GM12874 (cell line): ENCODE measurements at regions not wholly inside any gene's neighbourhood (a gene's known extent, or its start where the extent isn't known, plus 50 kb on each side); places are given as distances from the start of the nearest gene placed in this dataset.

Source experiments
- TF ChIP-seq, protein P1 (sequence below): IDR thresholded peaks from 2 replicates; pipeline ENCODE4 v1.5.1; 2011; ENCODE audit warnings: low read depth, mild to moderate bottlenecking, control low read depth, low read length, moderate library complexity; ENCODE audit not compliant: insufficient read depth

DNA sequence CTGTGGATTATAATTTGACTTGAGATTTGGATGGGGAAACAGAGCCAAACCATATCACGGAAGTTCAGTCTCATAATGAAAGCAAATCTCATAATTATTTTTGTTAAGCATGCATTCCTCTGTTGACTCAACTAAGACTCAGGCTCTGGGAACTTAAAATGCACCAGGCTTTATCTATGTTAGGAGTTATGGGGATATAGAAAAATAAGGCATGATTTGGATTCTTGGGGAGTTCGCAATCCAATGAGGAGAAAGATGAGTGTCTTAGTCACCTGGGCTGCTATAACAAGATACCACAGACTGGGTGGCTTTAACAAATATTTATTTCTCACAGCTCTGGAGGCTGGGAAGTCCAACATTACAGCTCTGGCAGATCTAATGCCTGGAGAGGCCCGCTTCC lies 89.4 kb upstream of the TJP1 start:
- TF ChIP-seq, protein P1, sequence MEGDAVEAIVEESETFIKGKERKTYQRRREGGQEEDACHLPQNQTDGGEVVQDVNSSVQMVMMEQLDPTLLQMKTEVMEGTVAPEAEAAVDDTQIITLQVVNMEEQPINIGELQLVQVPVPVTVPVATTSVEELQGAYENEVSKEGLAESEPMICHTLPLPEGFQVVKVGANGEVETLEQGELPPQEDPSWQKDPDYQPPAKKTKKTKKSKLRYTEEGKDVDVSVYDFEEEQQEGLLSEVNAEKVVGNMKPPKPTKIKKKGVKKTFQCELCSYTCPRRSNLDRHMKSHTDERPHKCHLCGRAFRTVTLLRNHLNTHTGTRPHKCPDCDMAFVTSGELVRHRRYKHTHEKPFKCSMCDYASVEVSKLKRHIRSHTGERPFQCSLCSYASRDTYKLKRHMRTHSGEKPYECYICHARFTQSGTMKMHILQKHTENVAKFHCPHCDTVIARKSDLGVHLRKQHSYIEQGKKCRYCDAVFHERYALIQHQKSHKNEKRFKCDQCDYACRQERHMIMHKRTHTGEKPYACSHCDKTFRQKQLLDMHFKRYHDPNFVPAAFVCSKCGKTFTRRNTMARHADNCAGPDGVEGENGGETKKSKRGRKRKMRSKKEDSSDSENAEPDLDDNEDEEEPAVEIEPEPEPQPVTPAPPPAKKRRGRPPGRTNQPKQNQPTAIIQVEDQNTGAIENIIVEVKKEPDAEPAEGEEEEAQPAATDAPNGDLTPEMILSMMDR, result no peak

DNA sequence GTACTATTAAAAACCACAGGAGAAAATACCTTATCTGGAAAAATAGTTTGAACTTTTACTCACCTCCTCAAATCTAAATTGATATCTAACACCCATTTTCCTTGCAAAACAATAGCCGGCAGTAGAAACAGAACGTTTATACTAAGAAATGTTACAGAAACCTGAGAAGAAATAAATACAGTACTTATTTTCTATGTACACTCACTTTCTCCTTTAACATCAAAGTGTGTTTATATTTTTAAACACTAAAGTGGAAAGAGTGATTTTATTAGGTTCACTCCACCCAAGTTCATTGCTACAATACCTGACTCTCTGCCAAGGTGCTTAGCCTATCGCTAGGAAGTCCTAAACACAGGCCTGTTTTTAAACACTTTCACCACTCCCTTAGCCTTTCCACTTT lies 87.8 kb upstream of the TJP1 start:
- TF ChIP-seq, protein P1, result no peak

DNA sequence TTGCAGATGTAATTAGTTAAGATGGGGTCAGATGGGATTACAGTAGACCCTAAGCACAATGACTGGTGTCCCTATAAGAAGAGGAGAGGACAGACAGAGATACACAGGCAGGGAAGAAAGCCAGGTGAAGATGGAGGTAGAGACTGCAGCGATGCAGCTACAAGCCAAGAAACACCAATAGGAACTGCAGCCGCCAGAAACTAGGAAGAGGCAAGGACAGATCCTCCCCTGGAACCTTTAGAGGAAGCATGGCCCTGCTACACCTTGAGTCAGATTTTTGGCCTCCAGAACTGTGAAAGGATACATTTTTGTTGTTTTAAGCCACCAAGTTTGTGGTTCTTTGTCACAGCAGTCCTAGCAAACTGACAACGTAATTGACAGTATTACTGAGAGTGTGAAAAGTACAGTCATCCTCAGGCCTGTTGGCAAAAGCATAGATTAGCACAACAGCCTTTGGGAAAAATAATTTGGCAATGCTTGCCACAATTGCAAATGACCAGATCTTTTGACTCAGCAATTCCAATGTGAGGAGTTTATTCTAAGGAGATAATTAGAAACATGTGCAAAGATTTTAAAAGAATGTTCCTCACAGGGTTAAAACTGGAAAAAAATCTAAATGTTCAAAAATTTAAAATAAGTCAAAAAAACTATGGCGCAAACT lies 82.6 kb upstream of the TJP1 start:
- TF ChIP-seq, protein P1, result no peak

DNA sequence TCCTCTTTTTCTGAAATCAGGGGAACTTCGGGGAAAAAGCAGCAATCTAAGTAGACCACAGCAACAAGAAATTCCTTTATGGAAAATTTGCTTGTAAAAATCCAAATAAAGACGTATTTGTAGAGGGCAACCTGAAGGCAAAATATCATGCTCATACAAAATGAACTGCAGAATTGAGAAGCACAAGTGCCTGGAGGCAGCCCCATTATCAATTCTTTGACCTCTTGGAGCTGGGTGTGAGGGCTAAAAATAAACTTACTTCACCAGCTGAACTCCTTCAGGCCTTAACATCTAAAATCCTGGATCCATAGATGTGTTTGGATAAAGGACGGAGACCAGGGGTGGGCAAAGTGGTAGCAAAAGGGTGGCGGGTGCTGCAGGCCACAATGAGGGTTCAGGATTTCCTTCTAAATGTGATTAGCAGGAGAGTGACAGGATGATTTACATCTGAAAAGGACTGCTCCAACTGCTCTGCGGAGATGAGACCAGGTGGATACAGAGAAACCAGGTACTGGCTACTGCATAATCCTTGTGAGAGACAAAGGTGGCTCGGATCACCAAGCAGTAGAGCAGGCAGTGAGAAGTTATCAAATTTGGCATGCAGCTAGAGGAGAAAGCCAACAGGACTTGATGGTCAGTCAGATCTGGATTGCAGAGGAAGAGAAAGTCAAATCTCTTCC lies 81.7 kb upstream of the TJP1 start:
- TF ChIP-seq, protein P1, result no peak

DNA sequence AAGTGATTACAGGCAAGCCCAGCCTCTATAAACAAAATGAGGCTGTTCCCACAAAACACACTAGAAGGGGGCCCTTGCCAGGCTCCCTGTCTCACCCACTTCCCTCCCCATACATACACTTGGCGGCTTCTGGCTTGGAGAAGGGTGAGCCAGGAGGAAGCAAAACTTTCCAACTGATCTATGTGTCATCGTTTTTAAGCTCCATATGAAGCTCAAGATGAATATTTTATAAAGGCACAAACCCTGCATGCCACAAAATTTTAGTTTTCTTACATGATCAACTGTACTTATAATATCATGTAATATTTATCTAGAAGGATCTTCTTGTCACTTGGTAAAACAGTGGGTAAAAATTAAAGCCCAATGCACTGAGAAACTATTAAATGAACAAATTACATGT lies 80.8 kb upstream of the TJP1 start:
- TF ChIP-seq, protein P1, result no peak

DNA sequence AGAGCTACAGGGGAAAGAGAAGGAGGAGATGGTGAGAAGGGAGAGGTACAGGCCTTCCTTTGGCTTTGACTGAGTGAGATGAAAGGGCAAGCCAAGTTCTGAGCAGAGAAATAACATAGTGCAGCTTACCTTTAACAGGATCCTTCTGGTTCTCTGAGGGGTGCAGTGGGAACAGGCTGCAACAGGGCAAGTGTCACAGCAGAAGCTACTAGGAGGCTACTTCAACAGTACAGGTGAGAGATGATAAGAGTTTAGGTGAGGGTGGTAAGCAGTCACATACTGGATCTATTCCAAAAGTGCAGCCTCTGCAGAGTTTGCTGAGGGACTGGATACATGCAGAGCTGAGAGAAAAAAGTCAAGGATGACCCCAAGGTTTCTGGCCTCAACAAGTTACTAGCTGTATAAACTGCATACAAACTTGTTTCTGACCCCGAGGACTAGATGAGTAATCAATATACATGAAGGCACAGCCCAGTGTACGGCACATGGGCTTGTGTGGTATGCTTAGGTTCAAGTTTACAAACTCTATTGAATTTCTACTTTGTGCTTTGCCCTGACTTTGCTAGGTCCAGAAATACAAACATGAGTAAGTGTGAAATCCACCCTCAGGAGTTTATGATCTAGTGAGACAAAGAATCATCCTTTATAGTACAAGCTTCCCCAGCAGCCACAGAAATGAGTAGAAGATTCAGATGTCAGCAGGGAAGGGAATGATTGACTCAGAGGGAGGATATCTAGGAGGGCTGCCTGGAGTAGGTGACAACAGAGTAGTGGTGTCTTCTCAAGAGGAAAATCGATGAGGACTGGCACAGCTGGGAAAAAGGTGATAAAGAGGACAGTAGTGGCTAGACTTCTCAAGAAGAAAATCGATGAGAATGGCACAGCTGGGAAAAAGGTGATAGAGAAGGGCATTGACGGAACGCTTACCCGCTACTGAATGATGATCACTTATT lies 78.2 kb upstream of the TJP1 start:
- TF ChIP-seq, protein P1, result no peak

DNA sequence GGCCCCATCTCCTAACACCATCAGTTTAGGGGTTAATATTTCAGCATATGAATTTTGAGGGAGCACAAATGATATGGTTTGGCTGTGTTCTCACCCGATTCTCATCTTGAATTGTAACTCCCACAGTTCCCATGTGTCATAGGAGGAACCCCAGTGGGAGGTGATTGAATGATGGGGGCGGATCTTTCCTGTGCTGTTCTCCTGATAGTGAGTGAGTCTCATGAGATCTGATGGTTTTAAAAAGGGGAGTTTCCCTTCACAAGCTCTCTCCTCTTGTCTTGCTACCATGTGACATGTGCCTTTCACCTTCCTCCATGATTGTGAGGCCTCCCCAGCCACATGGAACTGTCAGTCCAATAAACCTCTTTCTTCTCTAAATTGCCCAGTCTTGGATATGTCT lies 73.8 kb upstream of the TJP1 start:
- TF ChIP-seq, protein P1, result no peak
